ENCODE measurements at regions not wholly inside any gene's neighbourhood (a gene's known extent, or its start where the extent isn't known, plus 50 kb on each side); places are given as distances from the start of the nearest gene placed in this dataset.
A peak's percentile ranks its signal among the peaks of the same experiment; 100 is the strongest.

DNA sequence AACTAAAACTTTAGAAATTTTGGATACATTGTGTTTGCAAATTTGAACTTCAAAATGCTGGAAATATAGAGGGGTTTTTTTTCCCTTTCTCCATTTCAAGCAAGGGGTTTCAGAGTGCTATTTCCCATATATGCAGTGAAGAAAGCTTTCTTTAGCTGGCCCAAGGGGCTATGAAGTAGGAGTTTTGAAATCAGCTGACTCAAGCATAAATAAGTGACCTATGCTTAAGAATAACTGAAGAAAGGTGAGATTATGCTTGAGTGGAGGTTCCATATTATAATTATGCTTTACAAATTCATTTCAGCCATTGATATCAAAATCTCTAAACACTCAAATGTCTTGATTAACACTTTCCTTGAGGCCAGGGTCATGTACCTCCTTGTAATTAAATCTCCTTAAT is 51.0 kb upstream of the RBBP8 start:
- DNase-seq (ENCODE audit: low read depth in 4 of 4, low spot score in 3 of 4): no peak

- DNase-seq (ENCODE audit: low read depth in 4 of 4, low spot score in 3 of 4): peak in 1 of 4 donors; percentile 14
Measured at GRCh38 chr18:22883179-22883578, 49.9 kb upstream of the RBBP8 start.
